K562 (cell line): ENCODE measurements at regions not wholly inside any gene's neighbourhood (a gene's known extent, or its start where the extent isn't known, plus 50 kb on each side); places are given as distances from the start of the nearest gene placed in this dataset.

Experiments used
- ATAC-seq: fragments of 200-7000 bp; cut with Tn5 transposase; 3 replicates; pipeline ENCODE4 v1.9.1; 2020; ENCODE audit warnings: moderate library complexity
- BruUV-seq: library from RNA; stranded (reverse); fragments of 400-500 nt; replicated peaks from 2 replicates; lab custom pipeline; 2021; lab: Mats Ljungman, UMichigan
- CTCF ChIA-PET: fragments of 300-600 bp; formaldehyde crosslinking; extraction: SDS; loops from one replicate; lab custom pipeline; 2021; ENCODE audit warnings: low intra/inter-chr PET ratio; lab: Yijun Ruan, JAX
- POLR2A ChIA-PET: fragments of 300-600, 350-650 bp; sonication (Branson Sonifier 250); formaldehyde crosslinking; extraction: SDS; loops from one replicate; lab custom pipeline; 2021; ENCODE audit warnings: antibody characterized with exemption, inconsistent platforms; lab: Yijun Ruan, JAX
- DNase-seq, 4 experiments: peaks; one replicate each; pipeline versions ENCODE4 v3.0.0 to v3.0.0-alpha.2; 2011 to 2018; ENCODE audit warnings: low spot score in 3 of 4, mixed read lengths in 3 of 4; ENCODE audit errors: extremely low read depth in 1 of 4
- FAIRE-seq: peaks from 2 replicates; lab custom pipeline; 2011; peaks lifted over from hg19 to GRCh38; lab: Jason Lieb, UNC
- H2AFZ ChIP-seq: 2 replicates; pipeline ENCODE4 v1.6.0; 2011; ENCODE audit warnings: low read depth, low read length, control low read depth, inconsistent platforms
- H3K27ac ChIP-seq: fragments of 200-600 bp; 3 replicates; pipeline ENCODE4 v1.8.0; 2011; ENCODE audit warnings: low read depth, mild to moderate bottlenecking, control low read depth, inconsistent platforms, low read length, moderate library complexity, mixed read lengths; ENCODE audit errors: extremely low read depth
- H3K27me3 ChIP-seq, 2 experiments: fragments of 300-600 bp in 1 of 2; 2 replicates in 1 of 2; 3 replicates in 1 of 2; pipeline versions ENCODE4 v1.6.0 to v1.8.0; 2011; ENCODE audit warnings: inconsistent platforms in 2 of 2, low read length in 2 of 2, mild to moderate bottlenecking in 1 of 2, mixed read lengths in 1 of 2, moderate library complexity in 1 of 2; ENCODE audit not compliant: control insufficient read depth in 2 of 2, insufficient read depth in 2 of 2
- H3K36me3 ChIP-seq: fragments of 300-600 bp; 3 replicates; pipeline ENCODE4 v1.8.0; 2011; ENCODE audit warnings: mild to moderate bottlenecking, low read length, inconsistent platforms; ENCODE audit not compliant: control insufficient read depth, insufficient read depth
- H3K4me1 ChIP-seq, 2 experiments: fragments of 200-600 bp in 1 of 2; replicated peaks in 1 of 2; 2 replicates in 1 of 2; 3 replicates in 1 of 2; pipeline versions ENCODE4 v1.5.1 to v1.8.0; 2011; ENCODE audit warnings: inconsistent platforms in 2 of 2, low read length in 2 of 2, mild to moderate bottlenecking in 1 of 2, mixed read lengths in 1 of 2, moderate library complexity in 1 of 2; ENCODE audit not compliant: control insufficient read depth in 2 of 2, insufficient read depth in 2 of 2
- H3K4me2 ChIP-seq: 2 replicates; pipeline ENCODE4 v1.6.1; 2011; ENCODE audit warnings: low read length, control low read depth, inconsistent platforms, mixed read lengths; ENCODE audit not compliant: insufficient read depth
- H3K4me3 ChIP-seq: fragments of 200-600 bp; sonication (generic), shearing (Covaris generic); 2 replicates; pipeline ENCODE4 v1.5.1; 2016; ENCODE audit warnings: control low read depth, inconsistent platforms
- H3K79me2 ChIP-seq: fragments of 200-600 bp; 3 replicates; pipeline ENCODE4 v1.8.0; 2011; ENCODE audit warnings: low read length, inconsistent platforms; ENCODE audit not compliant: control insufficient read depth, insufficient read depth
- H3K9ac ChIP-seq, 2 experiments: 2 replicates each; pipeline versions ENCODE4 v1.6.0 to v1.6.1; 2011; ENCODE audit warnings: low read depth in 2 of 2, low read length in 2 of 2, control low read depth in 1 of 2, inconsistent platforms in 1 of 2, mild to moderate bottlenecking in 1 of 2, mixed read lengths in 1 of 2; ENCODE audit not compliant: insufficient read depth in 1 of 2
- H3K9me1 ChIP-seq: one replicate; pipeline ENCODE4 v1.6.0; 2011; ENCODE audit warnings: inconsistent platforms, mild to moderate bottlenecking, low read length, moderate library complexity; ENCODE audit not compliant: control insufficient read depth, insufficient read depth
- H3K9me3 ChIP-seq: replicated peaks from 2 replicates; pipeline ENCODE4 v1.5.1; 2011; ENCODE audit warnings: low read depth, low read length, inconsistent platforms; ENCODE audit not compliant: control insufficient read depth, insufficient read depth
- H4K20me1 ChIP-seq: replicated peaks from 2 replicates; pipeline ENCODE4 v1.6.1; 2011; ENCODE audit warnings: low read length, inconsistent platforms, mixed read lengths; ENCODE audit not compliant: control insufficient read depth, insufficient read depth
- GABPB2 ChIP-seq: fragments of 250-450 bp; sonication (Bioruptor Pico); conservative IDR thresholded peaks from 2 replicates; pipeline ENCODE4 v1.5.1; 2021; ENCODE audit warnings: mild to moderate bottlenecking
- SMARCA5 ChIP-seq: fragments of 450-650 bp; IDR thresholded peaks from 2 replicates; pipeline ENCODE4 v1.6.1; 2016
- SMARCE1 ChIP-seq: fragments of 450-650 bp; IDR thresholded peaks from 2 replicates; pipeline ENCODE4 v1.7.1; 2016; ENCODE audit warnings: mild to moderate bottlenecking
- SREBF2 ChIP-seq: sonication (generic); formaldehyde crosslinking; IDR thresholded peaks from 2 replicates; pipeline ENCODE4 v1.4.0; 2020; ENCODE audit warnings: mild to moderate bottlenecking, missing genetic modification reagents
- TOE1 ChIP-seq, 2 experiments: fragments of 450-650 bp in 1 of 2; sonication (generic) in 1 of 2; formaldehyde crosslinking in 1 of 2; IDR thresholded peaks; 2 replicates each; pipeline versions ENCODE4 v1.7.1 to v1.8.0; 2016 to 2022; ENCODE audit warnings: borderline replicate concordance in 2 of 2, mild to moderate bottlenecking in 2 of 2, antibody characterized with exemption in 1 of 2, inconsistent platforms in 1 of 2, low read depth in 1 of 2, missing genetic modification reagents in 1 of 2, moderate library complexity in 1 of 2
- ZBTB17 ChIP-seq: fragments of 450-650 bp; formaldehyde crosslinking; IDR thresholded peaks from 2 replicates; pipeline ENCODE4 v1.4.0; 2020; ENCODE audit warnings: mild to moderate bottlenecking
- WGBS: fragments of 100-300 bp; shearing (Covaris generic); methylation state at CpG from one replicate; pipeline ENCODE4 v1.1.6; 2016; ENCODE audit warnings: low coverage, mixed read lengths; ENCODE audit not compliant: insufficient coverage; ENCODE audit errors: missing lambda C conversion rate; 5-methylcytosine and 5-hydroxymethylcytosine counted together
- in situ Hi-C: fragments of 300-500 bp; cut with MboI; formaldehyde crosslinking; loops from 4 replicates; pipeline ENCODE4 v1.15.0; 2018; ENCODE audit warnings: inconsistent platforms, mixed read lengths
- intact Hi-C: fragments of 100-400 bp; cut with micrococcal nuclease; formaldehyde crosslinking; loops from 2 replicates; pipeline ENCODE4 v1.14.2; 2022
- TF ChIP-seq, protein P1 (sequence below): IDR thresholded peaks from 3 replicates; pipeline ENCODE4 v1.6.1; 2011; ENCODE audit warnings: borderline replicate concordance, mild to moderate bottlenecking, moderate library complexity; ENCODE audit not compliant: insufficient read length; ENCODE audit errors: extremely low read depth
- TF ChIP-seq, protein P2 (sequence below): fragments of 450-650 bp; IDR thresholded peaks from 2 replicates; pipeline ENCODE4 v1.6.1; 2017; ENCODE audit warnings: antibody characterized with exemption, mild to moderate bottlenecking
- TF ChIP-seq, protein P3 (sequence below): sonication (generic); formaldehyde crosslinking; IDR thresholded peaks from 2 replicates; pipeline ENCODE4 v1.8.0; 2022; ENCODE audit warnings: missing genetic modification reagents, mild to moderate bottlenecking, borderline replicate concordance
- TF ChIP-seq, protein P4 (sequence below): sonication (generic); formaldehyde crosslinking; IDR thresholded peaks from 2 replicates; pipeline ENCODE4 v1.8.0; 2022; ENCODE audit warnings: mild to moderate bottlenecking, missing genetic modification reagents

DNA sequence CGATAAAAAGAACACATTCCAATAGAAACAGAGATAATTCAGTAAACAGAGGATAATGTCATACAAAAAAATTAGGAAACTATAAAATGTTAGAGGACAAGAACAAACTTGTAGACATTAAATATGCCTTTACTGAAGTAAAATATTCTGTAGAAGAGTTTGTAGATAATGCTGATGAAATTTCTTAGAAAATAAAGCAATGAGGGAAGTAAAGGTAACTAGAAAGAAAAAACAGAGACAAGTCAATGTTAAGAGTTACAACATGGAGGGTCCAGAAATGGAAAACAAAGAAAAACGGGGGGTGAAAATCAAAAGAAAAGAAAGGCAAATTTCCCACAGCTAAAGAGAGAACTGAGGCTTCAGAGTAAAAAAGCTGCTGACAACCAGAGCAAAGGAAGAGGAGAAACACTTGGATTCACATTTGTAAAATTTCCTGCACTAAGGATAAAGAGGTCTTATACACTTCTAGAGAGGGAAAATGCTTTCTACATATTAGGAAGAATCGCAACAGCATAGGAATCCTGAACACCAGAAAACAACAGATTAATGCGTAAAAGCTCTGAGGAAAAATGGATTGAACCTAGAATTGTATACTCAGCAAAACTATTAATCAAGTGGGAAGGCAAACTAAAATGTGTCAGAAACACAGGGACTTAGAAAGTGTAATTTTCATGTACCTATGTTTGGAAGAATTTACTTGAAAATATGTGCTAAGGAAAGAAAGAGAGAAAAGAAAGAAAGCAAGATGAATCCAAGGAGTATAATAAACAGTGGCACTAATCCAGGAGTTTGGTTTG lies 55.0 kb upstream of the AGR3 start:
- Histone ChIP-seq H3K4me3 (no peak overlapping the region), H3K79me2 (no peaks in the 10 kb centered on the region), H3K9ac (no peak overlapping the region), H3K27me3 (peaks cover 0 to 4% of the 10 kb centered on the region in 2 experiments; a peak in 1 of 5 replicates), H3K9me3 (no peaks in the 10 kb centered on the region), H3K27ac (no peak overlapping the region), H3K4me2 (no peak overlapping the region), H2AFZ (no peak overlapping the region), H3K36me3 (no peaks in the 10 kb centered on the region), H3K9me1 (no peaks in the 10 kb centered on the region), H4K20me1 (no peaks in the 10 kb centered on the region), H3K4me1 (no peaks in the 10 kb centered on the region; a peak in 1 of 5 replicates)
- DNase-seq (no peak), FAIRE-seq (no peak), ATAC-seq (no peak)
- WGBS: 3% methylated on average over 4 of the region's 4 CpGs
- intact Hi-C loops (no loop called here), in situ Hi-C loops (no loop called here)
- BruUV-seq: no TSS peak
- ChIA-PET CTCF (interaction anchor here (0.6 kb wide), 1 partner anchor 13 kb away, joined by 6 read pairs; no protein-coding TSS in a partner anchor), POLR2A (no interaction called here)
- TF ChIP-seq ZBTB17 (CRISPR knock-in tag) (no peak), SREBF2 (CRISPR knock-in tag) (no peak), GABPB2 (CRISPR knock-in tag) (no peak), TOE1 (IDR thresholded peaks at IDR 0.05; ENCODE audit: borderline replicate concordance) (no peak), TOE1 (CRISPR knock-in tag; IDR thresholded peaks at IDR 0.05; ENCODE audit: borderline replicate concordance, low read depth) (no peak), SMARCA5 (no peak), SMARCE1 (no peak)
- TF ChIP-seq, protein P1, sequence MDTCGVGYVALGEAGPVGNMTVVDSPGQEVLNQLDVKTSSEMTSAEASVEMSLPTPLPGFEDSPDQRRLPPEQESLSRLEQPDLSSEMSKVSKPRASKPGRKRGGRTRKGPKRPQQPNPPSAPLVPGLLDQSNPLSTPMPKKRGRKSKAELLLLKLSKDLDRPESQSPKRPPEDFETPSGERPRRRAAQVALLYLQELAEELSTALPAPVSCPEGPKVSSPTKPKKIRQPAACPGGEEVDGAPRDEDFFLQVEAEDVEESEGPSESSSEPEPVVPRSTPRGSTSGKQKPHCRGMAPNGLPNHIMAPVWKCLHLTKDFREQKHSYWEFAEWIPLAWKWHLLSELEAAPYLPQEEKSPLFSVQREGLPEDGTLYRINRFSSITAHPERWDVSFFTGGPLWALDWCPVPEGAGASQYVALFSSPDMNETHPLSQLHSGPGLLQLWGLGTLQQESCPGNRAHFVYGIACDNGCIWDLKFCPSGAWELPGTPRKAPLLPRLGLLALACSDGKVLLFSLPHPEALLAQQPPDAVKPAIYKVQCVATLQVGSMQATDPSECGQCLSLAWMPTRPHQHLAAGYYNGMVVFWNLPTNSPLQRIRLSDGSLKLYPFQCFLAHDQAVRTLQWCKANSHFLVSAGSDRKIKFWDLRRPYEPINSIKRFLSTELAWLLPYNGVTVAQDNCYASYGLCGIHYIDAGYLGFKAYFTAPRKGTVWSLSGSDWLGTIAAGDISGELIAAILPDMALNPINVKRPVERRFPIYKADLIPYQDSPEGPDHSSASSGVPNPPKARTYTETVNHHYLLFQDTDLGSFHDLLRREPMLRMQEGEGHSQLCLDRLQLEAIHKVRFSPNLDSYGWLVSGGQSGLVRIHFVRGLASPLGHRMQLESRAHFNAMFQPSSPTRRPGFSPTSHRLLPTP: no peak
- TF ChIP-seq, protein P2, sequence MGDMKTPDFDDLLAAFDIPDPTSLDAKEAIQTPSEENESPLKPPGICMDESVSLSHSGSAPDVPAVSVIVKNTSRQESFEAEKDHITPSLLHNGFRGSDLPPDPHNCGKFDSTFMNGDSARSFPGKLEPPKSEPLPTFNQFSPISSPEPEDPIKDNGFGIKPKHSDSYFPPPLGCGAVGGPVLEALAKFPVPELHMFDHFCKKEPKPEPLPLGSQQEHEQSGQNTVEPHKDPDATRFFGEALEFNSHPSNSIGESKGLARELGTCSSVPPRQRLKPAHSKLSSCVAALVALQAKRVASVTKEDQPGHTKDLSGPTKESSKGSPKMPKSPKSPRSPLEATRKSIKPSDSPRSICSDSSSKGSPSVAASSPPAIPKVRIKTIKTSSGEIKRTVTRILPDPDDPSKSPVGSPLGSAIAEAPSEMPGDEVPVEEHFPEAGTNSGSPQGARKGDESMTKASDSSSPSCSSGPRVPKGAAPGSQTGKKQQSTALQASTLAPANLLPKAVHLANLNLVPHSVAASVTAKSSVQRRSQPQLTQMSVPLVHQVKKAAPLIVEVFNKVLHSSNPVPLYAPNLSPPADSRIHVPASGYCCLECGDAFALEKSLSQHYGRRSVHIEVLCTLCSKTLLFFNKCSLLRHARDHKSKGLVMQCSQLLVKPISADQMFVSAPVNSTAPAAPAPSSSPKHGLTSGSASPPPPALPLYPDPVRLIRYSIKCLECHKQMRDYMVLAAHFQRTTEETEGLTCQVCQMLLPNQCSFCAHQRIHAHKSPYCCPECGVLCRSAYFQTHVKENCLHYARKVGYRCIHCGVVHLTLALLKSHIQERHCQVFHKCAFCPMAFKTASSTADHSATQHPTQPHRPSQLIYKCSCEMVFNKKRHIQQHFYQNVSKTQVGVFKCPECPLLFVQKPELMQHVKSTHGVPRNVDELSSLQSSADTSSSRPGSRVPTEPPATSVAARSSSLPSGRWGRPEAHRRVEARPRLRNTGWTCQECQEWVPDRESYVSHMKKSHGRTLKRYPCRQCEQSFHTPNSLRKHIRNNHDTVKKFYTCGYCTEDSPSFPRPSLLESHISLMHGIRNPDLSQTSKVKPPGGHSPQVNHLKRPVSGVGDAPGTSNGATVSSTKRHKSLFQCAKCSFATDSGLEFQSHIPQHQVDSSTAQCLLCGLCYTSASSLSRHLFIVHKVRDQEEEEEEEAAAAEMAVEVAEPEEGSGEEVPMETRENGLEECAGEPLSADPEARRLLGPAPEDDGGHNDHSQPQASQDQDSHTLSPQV: no peak
- TF ChIP-seq, protein P3, sequence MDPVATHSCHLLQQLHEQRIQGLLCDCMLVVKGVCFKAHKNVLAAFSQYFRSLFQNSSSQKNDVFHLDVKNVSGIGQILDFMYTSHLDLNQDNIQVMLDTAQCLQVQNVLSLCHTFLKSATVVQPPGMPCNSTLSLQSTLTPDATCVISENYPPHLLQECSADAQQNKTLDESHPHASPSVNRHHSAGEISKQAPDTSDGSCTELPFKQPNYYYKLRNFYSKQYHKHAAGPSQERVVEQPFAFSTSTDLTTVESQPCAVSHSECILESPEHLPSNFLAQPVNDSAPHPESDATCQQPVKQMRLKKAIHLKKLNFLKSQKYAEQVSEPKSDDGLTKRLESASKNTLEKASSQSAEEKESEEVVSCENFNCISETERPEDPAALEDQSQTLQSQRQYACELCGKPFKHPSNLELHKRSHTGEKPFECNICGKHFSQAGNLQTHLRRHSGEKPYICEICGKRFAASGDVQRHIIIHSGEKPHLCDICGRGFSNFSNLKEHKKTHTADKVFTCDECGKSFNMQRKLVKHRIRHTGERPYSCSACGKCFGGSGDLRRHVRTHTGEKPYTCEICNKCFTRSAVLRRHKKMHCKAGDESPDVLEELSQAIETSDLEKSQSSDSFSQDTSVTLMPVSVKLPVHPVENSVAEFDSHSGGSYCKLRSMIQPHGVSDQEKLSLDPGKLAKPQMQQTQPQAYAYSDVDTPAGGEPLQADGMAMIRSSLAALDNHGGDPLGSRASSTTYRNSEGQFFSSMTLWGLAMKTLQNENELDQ: no peak
- TF ChIP-seq, protein P4, sequence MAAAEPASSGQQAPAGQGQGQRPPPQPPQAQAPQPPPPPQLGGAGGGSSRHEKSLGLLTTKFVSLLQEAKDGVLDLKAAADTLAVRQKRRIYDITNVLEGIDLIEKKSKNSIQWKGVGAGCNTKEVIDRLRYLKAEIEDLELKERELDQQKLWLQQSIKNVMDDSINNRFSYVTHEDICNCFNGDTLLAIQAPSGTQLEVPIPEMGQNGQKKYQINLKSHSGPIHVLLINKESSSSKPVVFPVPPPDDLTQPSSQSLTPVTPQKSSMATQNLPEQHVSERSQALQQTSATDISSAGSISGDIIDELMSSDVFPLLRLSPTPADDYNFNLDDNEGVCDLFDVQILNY: no peak
